H1 (cell line): ENCODE measurements at regions not wholly inside any gene's neighbourhood (a gene's known extent, or its start where the extent isn't known, plus 50 kb on each side); places are given as distances from the start of the nearest gene placed in this dataset.

Experiments
- HDAC2 ChIP-seq, 2 experiments: fragments of 300-600 bp in 1 of 2; sonication (generic) in 1 of 2; IDR thresholded peaks; 2 replicates each; pipeline ENCODE4 v1.6.1; 2011 to 2012; ENCODE audit warnings: low read depth in 2 of 2, low read length in 2 of 2, mild to moderate bottlenecking in 2 of 2, moderate library complexity in 2 of 2, borderline replicate concordance in 1 of 2, inconsistent platforms in 1 of 2
- RBBP5 ChIP-seq: IDR thresholded peaks from 2 replicates; pipeline ENCODE4 v1.7.1; 2012; ENCODE audit warnings: low read depth, mild to moderate bottlenecking, inconsistent platforms, low read length, moderate library complexity, borderline replicate concordance
- RNF2 ChIP-seq: fragments of 200-900, 300-1000 bp; sonication (generic); IDR thresholded peaks from 2 replicates; pipeline ENCODE4 v1.7.1; 2016; ENCODE audit warnings: borderline replicate concordance, low read depth, mild to moderate bottlenecking, antibody characterized with exemption, low read length; ENCODE audit not compliant: poor library complexity, severe bottlenecking; ENCODE audit errors: missing control alignments
- TAF7 ChIP-seq: optimal IDR thresholded peaks from 2 replicates; pipeline ENCODE3; 2011; ENCODE audit warnings: low read depth, mild to moderate bottlenecking, inconsistent platforms, low read length, moderate library complexity, borderline replicate concordance

GRCh38 chr13:72657379-72657778, 70.0 kb downstream of the MZT1 start (continued):
- TF ChIP-seq RNF2 (no peak), HDAC2 (IDR thresholded peaks at IDR 0.05; ENCODE audit: borderline replicate concordance in 1 of 2, low read depth in 2 of 2, low read length in 2 of 2) (no peak), TAF7 (no peak), RBBP5 (no peak)
